T-cell (primary cell): ENCODE measurements at regions not wholly inside any gene's neighbourhood (a gene's known extent, or its start where the extent isn't known, plus 50 kb on each side); places are given as distances from the start of the nearest gene placed in this dataset.

ENCODE experiments used
- ATAC-seq, 4 experiments: fragments of 200-7000 bp in 3 of 4; fragments of 150-1000 bp in 1 of 4; cut with Tn5 transposase; replicated peaks in 1 of 4; 1 replicate in 3 of 4; 2 replicates in 1 of 4; pipeline ENCODE4 v1.10.0; 2021; ENCODE audit warnings: moderate library complexity in 3 of 4, mild to moderate bottlenecking in 2 of 4, moderate number of reproducible peaks in 1 of 4
- CTCF ChIA-PET, 2 donors: fragments of 300-600 bp; sonication (Branson Sonifier 250); formaldehyde crosslinking; loops; one replicate each; lab custom pipeline; 2022; ENCODE audit warnings: antibody characterized with exemption in 2 of 2; lab: Charles Lee
- POLR2A ChIA-PET, 2 donors: fragments of 300-600 bp; sonication (Branson Sonifier 250); formaldehyde crosslinking; loops; one replicate each; lab custom pipeline; 2022; ENCODE audit warnings: antibody characterized with exemption in 2 of 2; lab: Charles Lee
- DNase-seq, 35 experiments: peaks; one replicate each; pipeline versions ENCODE4 v3.0.0 to v3.0.0-alpha.2; 2013 to 2023
- H3K27ac ChIP-seq: one replicate; pipeline ENCODE4 v1.5.1; 2013; ENCODE audit warnings: low read length
- H3K27me3 ChIP-seq, 2 experiments: replicated peaks in 1 of 2; 1 replicate in 1 of 2; 2 replicates in 1 of 2; pipeline versions ENCODE4 v1.6.1 to v1.7.0; 2013; ENCODE audit warnings: low read length in 1 of 2, mixed read lengths in 1 of 2; ENCODE audit not compliant: control insufficient read depth in 2 of 2, insufficient read depth in 2 of 2; ENCODE audit errors: extremely low read depth in 1 of 2
- H3K36me3 ChIP-seq, 2 donors: 1 replicate in 1 of 2; 2 replicates in 1 of 2; pipeline versions ENCODE4 v1.6.1 to v1.7.0; 2013; ENCODE audit warnings: low read length in 1 of 2; ENCODE audit not compliant: control insufficient read depth in 2 of 2, insufficient read depth in 1 of 2; ENCODE audit errors: extremely low read depth in 1 of 2
- H3K4me1 ChIP-seq, 2 experiments: 1 replicate in 1 of 2; 2 replicates in 1 of 2; pipeline versions ENCODE4 v1.6.1 to v1.7.0; 2013; ENCODE audit warnings: low read length in 2 of 2, mixed read lengths in 1 of 2; ENCODE audit not compliant: insufficient read depth in 2 of 2, control insufficient read depth in 1 of 2; ENCODE audit errors: extremely low read depth in 1 of 2
- H3K4me3 ChIP-seq, 2 donors: 1 replicate in 1 of 2; 2 replicates in 1 of 2; pipeline versions ENCODE4 v1.5.1 to v1.7.0; 2013; ENCODE audit warnings: mild to moderate bottlenecking in 2 of 2, low read length in 1 of 2, moderate library complexity in 1 of 2; ENCODE audit not compliant: control insufficient read depth in 1 of 2; ENCODE audit errors: extremely low read depth in 1 of 2
- H3K9me3 ChIP-seq: 2 replicates; pipeline ENCODE4 v1.7.0; 2013
- H3K27ac Mint-ChIP-seq, 2 donors: one replicate each; pipeline ENCODE4 v1.8.0; 2020 to 2021; ENCODE audit warnings: mild to moderate bottlenecking in 2 of 2, mixed read lengths in 2 of 2
- H3K27me3 Mint-ChIP-seq, 2 donors: one replicate each; pipeline ENCODE4 v1.8.0; 2021 to 2022; ENCODE audit warnings: mixed read lengths in 2 of 2
- H3K36me3 Mint-ChIP-seq: one replicate; pipeline ENCODE4 v1.8.0; 2021; ENCODE audit warnings: mixed read lengths
- H3K4me1 Mint-ChIP-seq, 3 donors: one replicate each; pipeline ENCODE4 v1.8.0; 2020 to 2022; ENCODE audit warnings: mixed read lengths in 3 of 3, mild to moderate bottlenecking in 1 of 3
- H3K4me3 Mint-ChIP-seq, 3 donors: one replicate each; pipeline ENCODE4 v1.8.0; 2020 to 2022; ENCODE audit warnings: mild to moderate bottlenecking in 3 of 3, mixed read lengths in 3 of 3, moderate library complexity in 3 of 3
- H3K9me3 Mint-ChIP-seq, 3 donors: one replicate each; pipeline ENCODE4 v1.8.0; 2020 to 2022; ENCODE audit warnings: mixed read lengths in 3 of 3
- WGBS: methylation state at CpG from one replicate; pipeline ENCODE4 v1.1.5; 2013; ENCODE audit warnings: missing lambda C conversion rate; ENCODE audit not compliant: insufficient coverage; 5-methylcytosine and 5-hydroxymethylcytosine counted together

- Mint-ChIP-seq H3K27me3 (peaks cover 0 to 16% of the 10 kb centered on the region in 2 donors), H3K36me3 (no peaks in the 10 kb centered on the region), H3K4me3 (no peak overlapping the region), H3K4me1 (no peaks in the 10 kb centered on the region), H3K27ac (no peak overlapping the region), H3K9me3 (no peaks in the 10 kb centered on the region)
- no CpG with 5 or more reads among the region's 2 CpGs for WGBS
- ChIA-PET POLR2A (no interaction called here), CTCF (no interaction called here)
- DNase-seq (no peak), ATAC-seq (no peak)
- Histone ChIP-seq H3K4me3 (no peak overlapping the region), H3K36me3 (no peaks in the 10 kb centered on the region), H3K9me3 (no peaks in the 10 kb centered on the region), H3K27ac (no peak overlapping the region), H3K27me3 (no peaks in the 10 kb centered on the region), H3K4me1 (no peaks in the 10 kb centered on the region)
Measured at GRCh38 chr2:14978845-14979244, 346.3 kb downstream of the LRATD1 start.

DNA sequence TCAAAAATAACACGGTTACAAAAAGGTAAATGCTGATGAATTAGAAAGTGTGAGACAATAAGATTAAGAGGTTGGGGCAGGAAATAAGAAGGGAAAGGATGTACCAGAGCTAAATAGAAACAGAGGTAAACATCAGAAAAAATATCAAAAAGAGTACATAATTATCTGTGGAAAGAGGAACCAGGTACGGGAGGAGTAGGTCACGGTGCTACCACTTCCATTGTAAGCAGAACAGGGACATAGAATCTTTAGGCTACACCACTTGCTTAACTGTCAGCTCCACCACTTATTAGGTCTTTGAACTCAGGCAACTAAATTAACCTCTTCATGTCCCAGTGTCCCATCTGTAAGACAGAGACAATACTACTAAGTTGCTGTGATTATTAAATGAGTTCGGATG lies 350.3 kb downstream of the LRATD1 start:
- DNase-seq (no peak), ATAC-seq (no peak)
- Mint-ChIP-seq H3K36me3 (no peaks in the 10 kb centered on the region), H3K27ac (no peak overlapping the region), H3K4me1 (no peaks in the 10 kb centered on the region), H3K9me3 (no peaks in the 10 kb centered on the region), H3K4me3 (no peak overlapping the region), H3K27me3 (peaks cover 5 to 25% of the 10 kb centered on the region in 2 donors)
- WGBS: no CpG with 5 or more reads among the region's 4 CpGs
- H3K36me3 ChIP-seq: no peaks in the 10 kb centered on the region
- no peaks in the 10 kb centered on the region for H3K4me1 ChIP-seq
- ChIA-PET POLR2A (no interaction called here), CTCF (no interaction called here)
- H3K27ac ChIP-seq: no peak overlapping the region
- H3K9me3 ChIP-seq: no peaks in the 10 kb centered on the region
- H3K27me3 ChIP-seq: no peaks in the 10 kb centered on the region
- H3K4me3 ChIP-seq: no peak overlapping the region

DNA sequence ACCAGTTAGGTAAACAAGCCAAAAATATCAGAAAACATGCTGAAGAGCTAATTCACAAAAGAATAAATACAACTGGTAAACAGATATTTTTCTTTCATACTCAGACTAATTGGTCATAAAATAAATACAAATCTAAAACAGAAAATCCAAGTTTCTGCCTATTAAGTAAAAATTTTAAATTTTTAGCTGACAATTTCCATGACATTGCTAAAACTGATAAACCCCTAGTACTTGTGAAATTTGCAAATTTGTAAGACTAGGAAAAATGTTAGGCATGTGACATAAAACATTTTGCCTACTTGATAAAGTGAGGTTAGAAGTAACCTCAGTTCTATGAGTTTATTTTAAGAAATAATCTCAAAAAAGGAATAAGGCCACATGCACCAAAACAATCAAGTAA lies 356.1 kb downstream of the LRATD1 start:
- no peak overlapping the region for H3K27ac ChIP-seq
- Mint-ChIP-seq H3K4me1 (no peaks in the 10 kb centered on the region), H3K4me3 (no peak overlapping the region), H3K27me3 (peaks cover 7 to 17% of the 10 kb centered on the region in 2 donors), H3K27ac (no peak overlapping the region), H3K36me3 (no peaks in the 10 kb centered on the region), H3K9me3 (no peaks in the 10 kb centered on the region)
- ChIA-PET CTCF (no interaction called here), POLR2A (no interaction called here)
- H3K4me3 ChIP-seq: no peak overlapping the region
- no peaks in the 10 kb centered on the region for H3K4me1 ChIP-seq
- H3K27me3 ChIP-seq: no peaks in the 10 kb centered on the region
- no peaks in the 10 kb centered on the region for H3K36me3 ChIP-seq
- DNase-seq (no peak), ATAC-seq (no peak)
- H3K9me3 ChIP-seq: no peaks in the 10 kb centered on the region

DNA sequence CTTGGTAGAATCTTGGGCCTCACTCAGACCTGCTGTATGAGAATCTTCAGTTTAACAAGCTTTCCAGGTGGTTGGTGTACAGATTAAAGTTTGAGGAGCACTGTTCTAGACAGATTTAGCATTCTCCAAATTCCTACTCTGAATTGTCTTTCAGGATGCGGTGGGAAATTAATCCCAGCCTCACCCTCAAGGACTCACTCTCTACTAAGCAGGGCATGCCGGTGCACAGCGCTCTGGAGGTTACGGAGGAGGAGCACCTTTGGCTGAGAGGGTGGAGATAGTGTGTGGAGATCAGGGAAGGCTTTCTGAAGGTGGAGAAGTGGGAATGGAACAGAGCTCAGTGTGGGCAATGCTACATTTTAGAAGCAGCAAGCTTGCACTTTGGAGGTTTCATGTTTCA lies 359.2 kb downstream of the LRATD1 start:
- H3K4me3 ChIP-seq: no peak overlapping the region
- H3K27me3 Mint-ChIP-seq: peaks cover 8 to 16% of the 10 kb centered on the region in 2 donors
- ATAC-seq: no peak
- H3K4me3 Mint-ChIP-seq: no peak overlapping the region
- 100% methylated on average over 2 of the region's 4 CpGs for WGBS
- H3K27ac Mint-ChIP-seq: no peak overlapping the region
- no peak overlapping the region for H3K27ac ChIP-seq
- DNase-seq: no peak
- H3K4me1 ChIP-seq: no peaks in the 10 kb centered on the region
- no peaks in the 10 kb centered on the region for H3K36me3 ChIP-seq
- no peaks in the 10 kb centered on the region for H3K4me1 Mint-ChIP-seq
- peaks cover 0 to 3% of the 10 kb centered on the region in 2 experiments for H3K27me3 ChIP-seq
- no peaks in the 10 kb centered on the region for H3K36me3 Mint-ChIP-seq
- ChIA-PET POLR2A (no interaction called here), CTCF (no interaction called here)
- H3K9me3 ChIP-seq: no peaks in the 10 kb centered on the region
- no peaks in the 10 kb centered on the region for H3K9me3 Mint-ChIP-seq

GRCh38 chr2:14994721-14995120 lies 362.2 kb downstream of the LRATD1 start:
- no peaks in the 10 kb centered on the region for H3K9me3 Mint-ChIP-seq
- H3K4me3 Mint-ChIP-seq: no peak overlapping the region
- ChIA-PET POLR2A (no interaction called here), CTCF (no interaction called here)
- H3K36me3 Mint-ChIP-seq: no peaks in the 10 kb centered on the region
- WGBS: 73% methylated on average over 2 of the region's 4 CpGs
- H3K27ac Mint-ChIP-seq: no peak overlapping the region
- H3K27me3 Mint-ChIP-seq: peaks cover 5 to 24% of the 10 kb centered on the region in 2 donors
- Histone ChIP-seq H3K27ac (no peak overlapping the region), H3K27me3 (peaks cover 0 to 3% of the 10 kb centered on the region in 2 experiments), H3K36me3 (no peaks in the 10 kb centered on the region), H3K4me3 (no peak overlapping the region), H3K9me3 (no peaks in the 10 kb centered on the region), H3K4me1 (no peaks in the 10 kb centered on the region)
- ATAC-seq (no peak), DNase-seq (no peak)
- no peaks in the 10 kb centered on the region for H3K4me1 Mint-ChIP-seq

DNA sequence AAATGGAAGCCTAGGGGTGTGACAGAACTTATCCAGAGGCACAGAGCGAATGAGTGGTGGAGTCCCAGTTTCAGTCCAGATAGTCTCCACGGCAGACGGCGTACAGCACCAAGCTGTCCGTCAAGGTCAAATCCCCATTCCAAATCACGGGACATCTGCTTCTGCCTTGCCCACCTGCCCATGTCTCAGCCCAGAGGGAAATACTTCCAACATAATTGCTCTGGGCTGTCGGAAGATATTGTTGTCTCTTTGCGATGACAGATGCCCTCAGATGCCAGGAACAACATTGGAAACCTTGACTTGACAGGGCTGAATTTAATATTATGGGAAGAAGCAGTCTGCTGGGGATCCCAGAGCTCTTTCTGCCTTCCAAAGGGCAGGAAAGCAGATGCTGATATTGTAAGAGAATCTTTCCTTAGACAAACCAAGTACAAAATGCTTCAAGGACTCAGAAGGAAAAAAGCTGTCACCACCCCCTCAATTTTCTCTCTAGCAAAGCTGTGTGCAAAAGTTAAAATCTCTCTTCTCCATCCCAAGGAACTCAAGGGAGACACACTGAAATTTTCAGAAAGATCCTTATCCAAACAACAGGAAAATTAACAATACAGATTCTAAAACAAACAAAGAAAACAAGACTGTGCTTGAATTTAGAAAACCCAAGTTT lies 364.0 kb downstream of the LRATD1 start:
- DNase-seq: no peak
- Mint-ChIP-seq H3K9me3 (no peaks in the 10 kb centered on the region), H3K36me3 (no peaks in the 10 kb centered on the region), H3K4me1 (no peaks in the 10 kb centered on the region), H3K27me3 (peaks cover 5 to 21% of the 10 kb centered on the region in 2 donors), H3K4me3 (no peak overlapping the region), H3K27ac (no peak overlapping the region)
- no peaks in the 10 kb centered on the region for H3K4me1 ChIP-seq
- ATAC-seq: no peak
- CTCF ChIA-PET: no interaction called here
- no peaks in the 10 kb centered on the region for H3K9me3 ChIP-seq
- no peaks in the 10 kb centered on the region for H3K36me3 ChIP-seq
- POLR2A ChIA-PET: interaction anchor here in 1 of 2 donors (0.6 kb wide), 1 partner anchor 312 kb away, joined by 3 read pairs; no protein-coding TSS in a partner anchor
- H3K27ac ChIP-seq: no peak overlapping the region
- WGBS: 92% methylated on average over 6 of the region's 8 CpGs
- H3K4me3 ChIP-seq: no peak overlapping the region
- peaks cover 0 to 3% of the 10 kb centered on the region in 2 experiments for H3K27me3 ChIP-seq

GRCh38 chr2:14998546-14998945 lies 366.0 kb downstream of the LRATD1 start:
- H3K9me3 Mint-ChIP-seq: no peaks in the 10 kb centered on the region
- Histone ChIP-seq H3K4me1 (no peaks in the 10 kb centered on the region), H3K36me3 (no peaks in the 10 kb centered on the region), H3K27me3 (peaks cover 0 to 3% of the 10 kb centered on the region in 2 experiments), H3K27ac (no peak overlapping the region), H3K4me3 (no peak overlapping the region), H3K9me3 (no peaks in the 10 kb centered on the region)
- 100% methylated on average over 3 of the region's 3 CpGs for WGBS
- H3K27ac Mint-ChIP-seq: no peak overlapping the region
- ATAC-seq (no peak), DNase-seq (no peak)
- H3K27me3 Mint-ChIP-seq: peaks cover 5 to 21% of the 10 kb centered on the region in 2 donors
- CTCF ChIA-PET: no interaction called here
- POLR2A ChIA-PET: no interaction called here
- no peaks in the 10 kb centered on the region for H3K4me1 Mint-ChIP-seq
- H3K4me3 Mint-ChIP-seq: no peak overlapping the region
- no peaks in the 10 kb centered on the region for H3K36me3 Mint-ChIP-seq
